HCEC 1CT (cell line): ENCODE measurements at regions not wholly inside any gene's neighbourhood (a gene's known extent, or its start where the extent isn't known, plus 50 kb on each side); places are given as distances from the start of the nearest gene placed in this dataset.
A peak's percentile ranks its signal among the peaks of the same experiment; 100 is the strongest.

Experiments
- DNase-seq: peaks from one replicate; pipeline ENCODE4 v3.0.0-alpha.2; 2017

GRCh38 chr11:131194726-131195125 is 175.7 kb upstream of the NTM start:
- no peak for DNase-seq

- DNase-seq: peak; percentile 17
Observed at GRCh38 chr11:131195661-131196517, 174.5 kb upstream of the NTM start.

GRCh38 chr11:131198161-131199014 is 172.0 kb upstream of the NTM start:
- no peak for DNase-seq

GRCh38 chr11:131199015-131199280 is 171.5 kb upstream of the NTM start:
- no peak for DNase-seq

GRCh38 chr11:131201674-131202073 is 168.7 kb upstream of the NTM start:
- DNase-seq: no peak

- DNase-seq: no peak
Observed at GRCh38 chr11:131203040-131203439, 167.4 kb upstream of the NTM start.

GRCh38 chr11:131204282-131204681 is 166.1 kb upstream of the NTM start:
- no peak for DNase-seq

- DNase-seq: no peak
Observed at GRCh38 chr11:131204765-131205380, 165.5 kb upstream of the NTM start.

- no peak for DNase-seq
Observed at GRCh38 chr11:131206671-131207070, 163.7 kb upstream of the NTM start.

- DNase-seq: no peak
Observed at GRCh38 chr11:131207901-131208300, 162.5 kb upstream of the NTM start.

GRCh38 chr11:131217313-131218310 is 152.8 kb upstream of the NTM start:
- peak; percentile 32 for DNase-seq

GRCh38 chr11:131218542-131218941 is 151.9 kb upstream of the NTM start:
- DNase-seq: no peak

GRCh38 chr11:131219646-131220045 is 150.8 kb upstream of the NTM start:
- DNase-seq: no peak

- no peak for DNase-seq
Observed at GRCh38 chr11:131223198-131223991, 147.0 kb upstream of the NTM start.

GRCh38 chr11:131228378-131228777 is 142.0 kb upstream of the NTM start:
- DNase-seq: no peak

- DNase-seq: no peak
Observed at GRCh38 chr11:131229221-131229620, 141.2 kb upstream of the NTM start.

GRCh38 chr11:131231317-131231940 is 139.0 kb upstream of the NTM start:
- no peak for DNase-seq

GRCh38 chr11:131232261-131232660 is 138.2 kb upstream of the NTM start:
- no peak for DNase-seq

GRCh38 chr11:131234221-131234620 is 136.2 kb upstream of the NTM start:
- no peak for DNase-seq

- no peak for DNase-seq
Observed at GRCh38 chr11:131235328-131236298, 134.8 kb upstream of the NTM start.
